ENCODE measurements at regions not wholly inside any gene's neighbourhood (a gene's known extent, or its start where the extent isn't known, plus 50 kb on each side); places are given as distances from the start of the nearest gene placed in this dataset.
"Not testable (repeated sequence)": the region's sequence is repeated elsewhere in the genome, so short reads cannot be mapped to it uniquely, and the experiment has no call there.

GRCh38 chr11:119583585-119583984 is 145.4 kb downstream of the NECTIN1 start:
- H3K79me2 ChIP-seq (ENCODE audit: low read depth), result no peaks in the 10 kb centered on the region
- no peak for DNase-seq (ENCODE audit: low spot score)
- no peaks in the 10 kb centered on the region for H3K36me3 ChIP-seq
- no peak for TF ChIP-seq EZH2phosphoT487 (IDR thresholded peaks at IDR 0.05)
- no peak for TF ChIP-seq EZH2 (IDR thresholded peaks at IDR 0.05)
- TF ChIP-seq CTCF (IDR thresholded peaks at IDR 0.05), result peak; percentile 42
- H3K27me3 Mint-ChIP-seq (ENCODE audit: insufficient read depth, low read depth), result peaks cover 7% of the 10 kb centered on the region
- peak overlapping the region; percentile 89 for H3K4me3 Mint-ChIP-seq
- peak overlapping the region; percentile 60 for H3K4me3 ChIP-seq
- H3K4me2 ChIP-seq, result peak overlapping the region; percentile 89
- no peaks in the 10 kb centered on the region for H3K9me3 ChIP-seq (ENCODE audit: low read depth)
- peaks cover 13% of the 10 kb centered on the region for H3K4me1 ChIP-seq
- peaks cover 22% of the 10 kb centered on the region for H3K4me1 Mint-ChIP-seq
- H3K9me3 Mint-ChIP-seq, result peaks cover 10% of the 10 kb centered on the region
- no peak overlapping the region for H2AFZ ChIP-seq (replicated peaks)
- peaks cover 5% of the 10 kb centered on the region for H3K36me3 Mint-ChIP-seq
- H3K27me3 ChIP-seq, result peaks cover 25% of the 10 kb centered on the region
- no peak overlapping the region for H3K9ac ChIP-seq
- no peaks in the 10 kb centered on the region for H4K20me1 ChIP-seq (ENCODE audit: low read depth)
- peaks cover 18% of the 10 kb centered on the region for H3F3A ChIP-seq (ENCODE audit: low read depth)
- H3K27ac Mint-ChIP-seq, result no peak overlapping the region
- no peak overlapping the region for H3K27ac ChIP-seq

- H3K36me3 Mint-ChIP-seq, result not testable (repeated sequence)
Observed at GRCh38 chr11:119581396-119581795, 147.6 kb downstream of the NECTIN1 start.

GRCh38 chr11:119580751-119581150 is 148.2 kb downstream of the NECTIN1 start:
- Histone ChIP-seq H2AFZ (replicated peaks) (no peak overlapping the region), H3K36me3 (no peaks in the 10 kb centered on the region), H3K79me2 (ENCODE audit: low read depth) (no peaks in the 10 kb centered on the region), H3F3A (ENCODE audit: low read depth) (peaks cover 15% of the 10 kb centered on the region), H3K4me1 (peaks cover 13% of the 10 kb centered on the region), H4K20me1 (ENCODE audit: low read depth) (no peaks in the 10 kb centered on the region), H3K4me3 (no peak overlapping the region), H3K27me3 (peaks cover 12% of the 10 kb centered on the region), H3K27ac (no peak overlapping the region), H3K4me2 (no peak overlapping the region), H3K9ac (no peak overlapping the region), H3K9me3 (ENCODE audit: low read depth) (no peaks in the 10 kb centered on the region)
- no peak overlapping the region for H3K27ac Mint-ChIP-seq
- H3K36me3 Mint-ChIP-seq, result peaks cover 5% of the 10 kb centered on the region
- H3K9me3 Mint-ChIP-seq, result peaks cover 11% of the 10 kb centered on the region
- DNase-seq (ENCODE audit: low spot score), result no peak
- H3K4me3 Mint-ChIP-seq, result no peak overlapping the region
- no peak for TF ChIP-seq EZH2 (IDR thresholded peaks at IDR 0.05)
- peaks cover 12% of the 10 kb centered on the region for H3K27me3 Mint-ChIP-seq (ENCODE audit: insufficient read depth, low read depth)
- peaks cover 18% of the 10 kb centered on the region for H3K4me1 Mint-ChIP-seq

More at GRCh38 chr11:119581396-119581795, 147.6 kb downstream of the NECTIN1 start:
- not testable (repeated sequence) for DNase-seq (ENCODE audit: low spot score); H3K4me3 Mint-ChIP-seq; H3K9me3 ChIP-seq (ENCODE audit: low read depth); H2AFZ ChIP-seq (replicated peaks); H3K4me2 ChIP-seq; H3K9ac ChIP-seq; H3K36me3 ChIP-seq; H3K27ac ChIP-seq; H3K4me3 ChIP-seq; H3K79me2 ChIP-seq (ENCODE audit: low read depth); H3K27ac Mint-ChIP-seq; H4K20me1 ChIP-seq (ENCODE audit: low read depth)
- Histone ChIP-seq H3K27me3 (peaks cover 19% of the 10 kb centered on the region), H3K4me1 (peaks cover 13% of the 10 kb centered on the region), H3F3A (ENCODE audit: low read depth) (peaks cover 18% of the 10 kb centered on the region)
- Mint-ChIP-seq H3K9me3 (peaks cover 12% of the 10 kb centered on the region), H3K4me1 (peaks cover 22% of the 10 kb centered on the region), H3K27me3 (ENCODE audit: insufficient read depth, low read depth) (peaks cover 12% of the 10 kb centered on the region)

GRCh38 chr11:119580081-119580480 is 148.9 kb downstream of the NECTIN1 start:
- no peak overlapping the region for H3K9ac ChIP-seq
- peaks cover 6% of the 10 kb centered on the region for H3K27me3 ChIP-seq
- H3F3A ChIP-seq (ENCODE audit: low read depth), result peaks cover 9% of the 10 kb centered on the region
- H4K20me1 ChIP-seq (ENCODE audit: low read depth), result no peaks in the 10 kb centered on the region
- TF ChIP-seq CTCF (IDR thresholded peaks at IDR 0.05) (no peak), EZH2phosphoT487 (IDR thresholded peaks at IDR 0.05) (no peak), EZH2 (IDR thresholded peaks at IDR 0.05) (no peak)
- H3K36me3 ChIP-seq, result no peaks in the 10 kb centered on the region
- H3K79me2 ChIP-seq (ENCODE audit: low read depth), result no peaks in the 10 kb centered on the region
- no peak overlapping the region for H3K4me2 ChIP-seq
- no peak overlapping the region for H3K4me3 ChIP-seq
- H3K27ac ChIP-seq, result no peak overlapping the region
- H3K9me3 ChIP-seq (ENCODE audit: low read depth), result no peaks in the 10 kb centered on the region
- H3K4me1 ChIP-seq, result peaks cover 6% of the 10 kb centered on the region
- no peak overlapping the region for H2AFZ ChIP-seq (replicated peaks)
- H3K27ac Mint-ChIP-seq, result no peak overlapping the region
- H3K36me3 Mint-ChIP-seq, result peaks cover 5% of the 10 kb centered on the region
- H3K4me1 Mint-ChIP-seq, result peaks cover 14% of the 10 kb centered on the region
- peaks cover 11% of the 10 kb centered on the region for H3K9me3 Mint-ChIP-seq
- peaks cover 12% of the 10 kb centered on the region for H3K27me3 Mint-ChIP-seq (ENCODE audit: insufficient read depth, low read depth)
- no peak overlapping the region for H3K4me3 Mint-ChIP-seq
- no peak for DNase-seq (ENCODE audit: low spot score)

Data from neural progenitor cell (in vitro differentiated cells).